ENCODE measurements at regions not wholly inside any gene's neighbourhood (a gene's known extent, or its start where the extent isn't known, plus 50 kb on each side); places are given as distances from the start of the nearest gene placed in this dataset.

DNA sequence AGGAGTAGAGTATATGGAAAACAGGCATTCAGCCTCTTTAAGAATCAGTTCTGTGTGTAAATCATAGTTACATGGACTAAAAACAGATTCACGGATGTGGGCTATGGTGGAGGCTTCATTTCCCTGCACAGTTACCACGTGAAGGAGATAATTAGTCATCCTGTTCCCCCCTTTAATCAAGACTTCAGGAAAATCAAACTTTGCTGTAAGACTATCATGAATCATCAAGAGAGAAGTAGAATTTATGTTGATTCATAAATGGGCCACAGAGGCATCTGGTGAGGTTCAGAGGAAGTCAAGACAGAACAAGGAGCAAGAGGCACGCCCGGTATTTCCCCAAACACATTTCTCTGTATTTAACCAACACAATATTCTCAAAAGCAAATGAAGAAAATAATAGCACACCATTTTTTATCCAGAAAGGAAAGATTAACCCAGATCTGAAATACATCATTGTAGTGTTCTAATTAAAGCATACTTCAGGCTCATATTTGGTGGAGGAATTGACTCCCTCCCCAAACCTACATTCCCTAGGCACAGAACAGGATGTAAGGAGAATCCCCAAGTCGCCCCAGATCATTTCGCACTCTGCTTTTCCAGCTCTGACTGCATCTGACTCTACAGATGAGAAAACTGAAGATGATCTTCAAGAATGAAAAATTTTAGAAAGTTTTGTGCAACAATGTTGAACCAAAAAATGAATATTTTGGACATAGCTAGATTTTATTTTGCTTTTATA lies 175.8 kb upstream of the GAS1 start:
- no peak for DNase-seq

DNA sequence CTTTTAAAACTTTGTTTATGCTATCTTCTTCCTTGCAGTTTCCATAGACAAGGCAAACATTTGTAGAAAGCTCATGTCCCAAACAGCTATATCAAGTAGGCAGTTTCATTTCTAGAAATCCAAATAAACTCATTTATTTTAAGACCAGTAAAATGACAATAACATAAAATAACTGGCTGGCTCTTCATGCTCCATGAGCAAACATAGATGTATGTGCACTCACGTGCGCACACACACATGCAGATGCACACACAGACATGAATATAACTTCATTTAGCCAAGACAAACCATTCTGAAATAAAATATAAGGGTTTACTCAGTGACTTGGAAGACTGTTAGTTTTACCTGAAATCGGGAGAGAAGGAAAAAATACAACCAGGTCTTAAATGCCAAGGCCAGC lies 176.5 kb upstream of the GAS1 start:
- no peak for DNase-seq

DNA sequence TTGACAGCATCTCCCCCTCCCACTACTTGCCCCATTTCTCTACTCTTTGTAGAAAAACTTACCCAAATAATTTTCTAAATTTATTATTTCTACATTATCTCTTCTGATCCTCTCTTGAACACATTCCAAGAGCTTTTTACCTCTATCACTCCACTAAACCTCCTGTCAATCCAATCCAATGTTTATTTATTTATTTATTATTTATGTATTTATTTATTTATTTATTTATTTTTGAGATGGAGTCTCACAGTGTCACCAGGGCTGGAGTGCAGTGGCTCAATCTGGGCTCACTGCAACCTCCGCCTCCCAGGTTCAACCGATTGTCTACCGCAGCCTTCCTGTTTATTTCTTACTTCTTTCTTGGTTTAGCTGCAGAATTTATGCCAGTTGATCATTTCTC lies 178.5 kb upstream of the GAS1 start:
- no peak for DNase-seq

DNA sequence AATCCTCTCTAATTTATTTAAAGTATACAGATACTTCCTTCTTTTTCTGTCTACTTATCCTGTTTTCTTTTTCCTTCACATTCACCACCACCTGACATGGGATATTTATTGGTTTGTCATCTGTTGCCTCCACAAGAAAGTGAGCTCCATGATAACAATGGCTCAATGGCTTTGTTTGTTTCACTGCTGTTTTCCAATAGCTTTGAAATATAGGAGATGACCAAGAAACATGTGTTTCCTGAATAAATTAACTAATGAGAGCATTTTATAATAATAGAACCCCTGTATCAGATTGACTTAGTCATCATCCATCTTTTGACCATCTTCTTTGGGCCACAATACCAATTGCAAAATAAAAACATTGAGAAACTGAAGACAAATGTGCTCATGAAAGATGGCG lies 180.2 kb upstream of the GAS1 start:
- no peak for DNase-seq

DNA sequence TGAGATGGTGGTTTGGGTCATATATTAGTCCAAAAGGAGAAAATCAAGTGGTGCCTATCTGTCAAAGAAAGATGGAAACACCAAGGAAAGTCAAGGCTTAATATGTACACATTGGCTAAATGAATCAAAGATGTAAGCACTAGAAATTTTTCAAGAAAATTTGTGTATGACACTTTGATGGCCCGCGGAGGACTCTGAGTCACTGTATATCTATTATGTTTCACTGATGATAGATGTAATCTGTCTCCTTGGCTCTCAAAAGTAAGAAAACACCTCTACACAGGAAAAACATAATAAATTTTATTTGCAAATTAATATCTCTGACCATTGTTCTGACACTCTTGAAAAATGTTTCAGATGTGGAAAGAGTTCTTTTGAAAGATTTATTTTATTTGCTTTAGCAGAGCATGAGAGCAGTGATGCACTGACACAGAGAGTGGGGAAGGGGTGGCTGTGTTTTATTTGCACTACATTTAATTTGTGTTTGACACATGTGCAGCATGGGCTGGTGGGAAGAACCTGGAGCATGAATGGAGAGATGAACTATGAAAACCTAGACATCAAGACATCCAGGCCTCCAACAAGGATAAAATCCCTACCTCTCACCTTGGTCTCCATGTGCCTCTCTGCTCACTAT lies 180.8 kb upstream of the GAS1 start:
- DNase-seq = no peak

DNA sequence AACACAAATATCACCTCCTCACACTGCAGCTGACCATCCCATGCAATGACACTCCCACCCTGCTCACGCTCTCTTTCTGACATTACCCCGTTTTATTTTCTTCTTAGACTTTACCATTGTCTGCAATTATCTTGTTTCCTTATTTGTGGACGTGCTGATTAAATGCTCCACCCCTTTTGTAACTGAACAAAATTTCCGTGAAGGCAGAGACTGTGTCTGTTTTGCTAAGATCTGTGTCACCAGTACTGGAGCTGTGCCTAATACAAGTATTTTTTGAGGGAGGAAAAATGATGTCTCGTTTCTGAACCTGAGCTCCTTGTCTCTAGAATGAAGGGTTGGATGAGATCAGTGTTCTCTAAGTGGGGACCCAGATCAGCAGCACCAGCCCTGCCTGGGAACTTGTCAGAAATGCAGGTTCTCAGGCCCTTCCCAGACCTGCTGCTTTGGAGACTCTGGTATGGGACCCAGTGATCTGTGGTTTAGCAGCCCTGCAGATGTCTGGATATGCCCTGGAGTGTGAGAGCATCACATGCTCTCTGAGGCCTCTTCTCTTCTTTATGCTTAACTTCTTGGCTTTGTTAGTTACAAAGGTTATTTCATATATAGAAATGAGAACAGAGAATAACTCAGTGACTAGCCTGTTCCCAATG lies 181.7 kb upstream of the GAS1 start:
- DNase-seq = no peak

DNA sequence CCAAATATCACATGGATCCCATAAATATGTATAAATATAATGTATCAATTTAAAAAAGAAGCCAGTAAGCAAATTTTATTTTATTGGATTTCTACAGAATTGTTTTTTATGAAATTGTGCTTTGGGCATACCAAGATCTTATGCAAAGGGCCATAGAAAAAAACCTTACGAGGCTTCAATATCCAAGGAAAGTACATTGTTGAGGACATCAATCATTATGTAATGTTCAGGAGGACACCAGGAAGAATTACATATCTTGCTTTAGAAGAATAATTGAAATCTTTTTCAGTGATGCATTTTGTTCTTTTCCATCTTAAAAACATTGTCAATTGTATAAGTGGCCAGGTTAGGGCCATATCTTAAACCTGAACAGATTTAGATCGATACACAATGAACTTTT lies 187.8 kb upstream of the GAS1 start:
- DNase-seq = no peak

DNA sequence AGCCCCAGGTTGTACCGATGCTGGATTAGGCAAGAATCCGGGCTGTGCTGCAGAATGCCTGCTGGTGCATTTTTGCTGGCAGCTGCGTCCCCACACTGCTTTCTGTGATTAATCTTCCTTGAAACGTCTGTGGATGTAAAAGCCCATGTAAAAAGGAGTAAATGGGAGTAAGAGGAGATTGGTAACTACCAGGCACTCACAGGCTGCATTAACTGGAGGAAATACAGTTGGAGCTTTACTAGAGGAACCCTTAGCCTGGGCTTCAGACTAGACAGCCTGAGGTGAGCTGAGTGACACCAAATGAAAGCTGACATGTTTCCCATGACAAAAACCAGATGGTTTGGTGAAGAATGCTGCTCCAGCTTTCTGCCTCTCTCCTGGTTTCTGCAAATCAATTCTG lies 190.4 kb upstream of the GAS1 start:
- DNase-seq = no peak

DNA sequence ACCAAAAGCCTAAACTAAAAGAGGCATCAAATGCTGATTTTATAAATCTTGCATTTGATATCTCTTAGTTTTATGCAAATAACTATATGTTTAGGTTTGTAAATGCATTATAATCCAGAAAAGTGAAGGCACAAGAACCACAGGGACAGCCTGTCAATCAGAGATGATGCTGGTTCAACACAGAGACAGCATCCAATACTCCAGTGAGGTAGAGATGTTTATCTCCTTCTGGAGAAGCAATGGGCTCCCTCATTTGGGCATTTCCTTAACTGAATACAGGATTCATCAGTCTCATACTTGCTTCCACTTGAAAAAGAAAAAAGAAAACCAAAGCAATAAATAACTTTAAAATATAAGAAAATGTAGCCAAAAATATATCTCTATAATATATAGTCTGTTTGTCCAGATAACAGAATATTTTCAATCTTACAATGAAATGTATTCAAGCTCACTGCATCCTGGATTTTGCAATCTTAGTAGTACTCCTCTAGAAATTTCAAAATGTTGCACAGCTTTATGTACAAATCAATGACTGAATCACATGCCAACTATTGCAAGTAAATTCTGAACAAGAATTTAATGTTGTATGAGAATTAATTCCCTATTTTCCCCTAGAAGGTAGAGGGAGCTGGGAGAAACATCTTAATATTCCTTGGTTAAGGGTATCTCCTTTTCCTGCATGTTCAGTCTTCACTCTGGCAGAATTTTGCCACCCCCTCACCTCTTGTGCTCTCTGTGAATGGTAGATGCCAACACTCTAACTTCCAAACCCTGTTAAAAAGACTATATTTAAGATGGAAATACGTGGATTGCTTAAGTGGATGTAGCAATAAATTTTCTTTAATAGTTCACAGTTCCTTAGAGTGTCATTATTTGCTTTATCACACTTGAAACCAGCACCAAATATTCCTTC lies 191.1 kb upstream of the GAS1 start:
- no peak for DNase-seq

DNA sequence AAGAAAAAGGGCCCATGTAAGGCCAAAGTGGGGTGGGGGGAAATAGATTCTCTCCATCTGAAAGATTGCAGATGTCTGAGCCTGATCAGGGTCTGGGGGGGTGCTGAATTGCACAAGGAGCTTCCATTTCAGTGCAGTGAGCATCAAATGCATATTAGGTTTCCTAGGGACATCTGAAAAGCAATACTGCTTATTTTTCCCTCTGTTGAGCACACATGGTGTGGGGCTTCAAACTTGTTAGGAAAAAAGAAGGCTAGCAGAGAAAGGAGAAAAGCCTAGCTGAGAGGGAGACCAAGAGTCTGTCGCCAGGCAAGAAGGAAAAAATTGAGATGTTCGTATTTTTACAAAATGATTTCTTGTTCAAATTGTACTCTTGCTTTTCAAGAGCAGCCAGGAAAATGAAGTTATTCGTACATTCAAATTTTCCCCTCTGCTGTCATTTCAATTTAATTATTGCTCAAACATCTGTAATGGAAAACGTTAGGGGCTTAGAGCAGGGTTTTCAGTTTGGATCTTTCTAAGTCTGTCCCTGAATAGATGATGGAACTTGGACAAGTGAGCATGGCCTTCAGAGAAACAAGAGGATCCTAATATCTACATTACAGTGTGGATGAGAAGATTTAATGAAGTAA lies 191.9 kb upstream of the GAS1 start:
- no peak for DNase-seq

DNA sequence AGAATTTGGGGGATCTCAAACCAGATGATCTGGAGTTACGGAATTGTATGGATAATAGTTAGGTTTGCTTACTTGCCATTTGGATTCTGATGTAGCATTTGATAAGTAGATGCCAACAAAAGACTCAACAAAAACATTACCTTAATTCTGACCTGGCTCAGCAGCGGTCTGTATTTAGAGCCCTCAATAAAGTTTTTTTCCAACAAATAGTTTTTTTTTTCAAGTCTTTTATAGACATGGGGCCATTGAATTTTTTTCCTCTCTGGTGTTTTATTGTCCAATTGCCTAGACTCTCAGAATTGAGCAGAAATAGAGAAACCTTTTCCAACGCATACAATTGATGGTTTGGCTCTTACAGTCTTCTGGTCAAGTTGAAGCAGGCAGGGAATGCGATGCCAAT lies 192.8 kb upstream of the GAS1 start:
- DNase-seq = no peak

DNA sequence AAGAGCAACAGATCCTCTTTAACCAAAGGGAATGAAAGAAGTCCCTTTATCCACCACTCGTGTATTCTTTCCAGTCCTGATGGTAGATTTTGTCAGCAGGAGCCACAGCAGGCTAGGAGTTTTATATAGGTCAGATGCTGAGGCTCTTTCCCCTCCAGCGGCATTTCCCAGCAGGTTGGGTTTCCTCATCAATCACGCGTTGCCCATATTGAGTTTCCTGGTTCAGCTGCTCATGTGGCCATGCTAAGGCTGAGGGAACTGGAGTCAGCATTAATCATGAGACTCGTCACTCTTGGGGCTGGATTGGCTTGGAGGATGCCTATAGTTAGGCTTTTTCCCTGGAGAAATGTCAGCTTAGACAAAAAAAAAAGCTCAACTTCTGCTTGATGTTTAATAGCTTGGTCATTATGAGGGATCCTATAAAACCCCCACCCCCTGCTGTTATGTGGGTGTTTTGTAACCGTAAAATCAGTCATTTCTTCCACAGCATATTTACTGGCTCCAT lies 193.4 kb upstream of the GAS1 start:
- no peak for DNase-seq

DNA sequence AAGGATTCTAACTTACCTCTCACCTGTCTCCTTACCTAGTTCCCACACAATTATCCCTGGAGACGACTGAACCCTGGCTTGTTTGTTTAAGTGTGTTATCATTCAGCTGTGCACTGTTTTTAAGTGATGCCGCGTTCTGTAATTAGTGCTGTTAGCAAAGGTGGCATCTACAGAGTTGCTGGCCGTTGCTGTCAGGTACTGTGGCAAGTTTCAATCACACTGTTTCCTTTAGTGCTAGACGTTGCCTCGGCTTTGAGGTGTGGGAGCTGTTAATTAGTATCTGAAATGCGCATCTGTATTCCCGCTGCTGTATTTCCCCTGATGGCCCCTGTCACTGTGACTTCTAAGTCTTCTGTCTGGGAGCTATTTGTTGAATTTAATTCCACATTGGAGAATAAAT lies 193.8 kb upstream of the GAS1 start:
- no peak for DNase-seq

DNA sequence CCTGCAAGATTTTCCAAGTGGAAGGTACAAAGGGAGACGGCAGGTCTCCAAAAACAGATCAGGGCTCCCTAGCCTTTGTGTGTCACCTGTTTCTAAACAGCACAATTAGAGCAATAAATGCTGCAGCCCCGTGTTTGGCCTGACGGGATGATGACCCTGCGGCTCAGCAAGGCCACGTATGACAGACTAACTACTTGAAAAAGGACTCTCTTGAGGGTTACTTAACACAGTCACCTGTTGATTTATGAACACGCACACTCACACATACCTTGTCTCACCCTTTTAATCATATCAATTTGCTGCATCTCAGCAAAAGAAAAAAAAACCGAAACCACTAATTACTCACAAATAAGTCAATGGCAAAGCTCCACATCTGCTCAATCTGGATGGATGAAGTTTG lies 199.6 kb upstream of the GAS1 start:
- DNase-seq = no peak

DNA sequence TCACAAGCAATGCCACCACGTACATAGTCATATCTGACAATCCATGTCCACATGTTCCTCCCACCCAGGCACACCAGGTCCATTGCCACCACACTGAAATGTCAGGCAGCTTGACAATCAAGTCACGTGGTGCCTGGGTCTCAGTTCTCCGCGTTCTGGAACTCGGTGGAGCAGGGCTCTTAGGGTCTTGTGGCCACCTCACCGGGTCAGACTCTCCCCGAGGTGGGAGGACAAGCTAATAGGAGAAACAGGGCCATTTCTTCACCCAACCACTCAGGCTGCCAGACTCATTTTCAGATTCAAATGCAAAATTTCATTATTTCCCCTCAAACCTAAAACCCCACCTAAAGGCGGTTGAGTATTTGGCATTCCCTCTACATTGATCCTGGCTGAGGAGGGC lies 200.5 kb upstream of the GAS1 start:
- no peak for DNase-seq

DNA sequence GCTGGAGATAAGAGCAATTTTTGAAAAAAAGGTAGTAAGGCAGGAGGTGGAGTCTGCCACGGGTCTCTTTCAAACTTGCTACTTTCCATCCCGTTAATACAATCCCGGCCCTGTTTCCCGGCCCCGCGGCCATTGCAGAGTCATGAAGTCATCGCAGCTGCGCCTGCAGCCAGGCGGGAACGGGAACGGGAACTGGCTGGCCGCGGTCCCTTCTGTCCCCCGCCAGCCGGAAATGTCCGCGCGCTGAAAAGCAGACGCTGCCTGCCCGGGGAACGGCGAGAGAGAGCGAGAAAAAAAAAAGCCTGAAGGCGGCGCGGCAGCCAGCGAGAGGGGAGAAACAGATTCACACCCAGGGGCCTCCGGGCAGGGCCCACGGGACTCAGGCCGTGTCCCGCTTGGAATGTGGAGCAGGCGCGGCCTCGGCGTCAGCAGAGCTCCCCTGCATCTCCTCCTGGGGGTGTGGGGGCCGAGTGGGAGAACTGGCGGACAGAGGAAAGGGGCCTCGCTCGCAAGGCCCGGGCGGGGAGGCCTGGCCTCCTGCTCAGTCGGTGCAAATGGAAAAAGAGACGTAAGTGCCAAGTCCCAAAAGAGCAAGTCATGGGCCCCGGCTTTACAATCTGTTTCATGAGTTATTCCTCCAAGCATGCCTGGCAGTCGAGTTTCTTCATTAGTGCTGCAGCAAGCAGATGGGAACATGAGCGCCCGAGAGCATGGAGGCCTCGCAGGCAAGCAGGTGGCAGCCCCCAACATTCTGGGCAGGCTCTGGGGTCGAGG lies 201.2 kb upstream of the GAS1 start:
- DNase-seq = no peak

DNA sequence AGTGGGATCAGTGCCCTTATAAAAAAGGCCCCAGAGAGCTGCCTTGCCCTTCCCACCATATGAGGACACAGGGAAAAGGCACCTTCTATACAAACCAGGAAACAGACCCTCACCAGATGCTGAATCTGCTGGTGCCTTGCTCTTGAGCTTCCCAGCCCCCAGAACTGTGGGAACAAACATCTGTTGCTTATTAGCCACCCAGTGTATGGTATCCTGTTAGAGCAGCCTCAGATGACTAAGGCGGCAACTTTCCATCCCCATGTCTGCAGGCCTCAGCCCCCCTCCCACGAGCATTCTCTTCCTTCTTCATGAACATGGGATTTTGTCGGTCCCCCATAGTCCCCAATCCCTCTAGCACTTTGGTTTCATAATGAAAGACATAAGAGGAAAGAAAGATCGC lies 202.5 kb upstream of the GAS1 start:
- DNase-seq = no peak

DNA sequence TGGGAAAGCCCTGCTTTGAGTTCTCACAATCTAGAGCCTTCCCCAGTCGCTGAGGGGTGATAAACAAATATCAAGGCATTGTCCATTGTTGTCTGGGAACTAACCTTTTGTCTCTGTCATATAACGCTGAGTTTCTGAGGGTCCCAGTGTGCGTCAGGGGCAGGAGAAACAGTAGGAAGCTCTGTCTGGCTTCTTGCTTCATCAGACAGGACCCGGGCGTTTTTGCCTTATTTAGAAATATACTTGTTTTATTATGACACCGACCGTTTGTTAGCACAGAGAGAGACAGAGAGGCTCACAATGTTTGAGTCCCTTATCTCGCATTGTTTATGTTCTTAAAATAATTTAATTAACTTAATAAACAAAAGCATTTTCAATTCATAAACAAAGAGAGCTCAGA lies 204.9 kb upstream of the GAS1 start:
- no peak for DNase-seq

DNA sequence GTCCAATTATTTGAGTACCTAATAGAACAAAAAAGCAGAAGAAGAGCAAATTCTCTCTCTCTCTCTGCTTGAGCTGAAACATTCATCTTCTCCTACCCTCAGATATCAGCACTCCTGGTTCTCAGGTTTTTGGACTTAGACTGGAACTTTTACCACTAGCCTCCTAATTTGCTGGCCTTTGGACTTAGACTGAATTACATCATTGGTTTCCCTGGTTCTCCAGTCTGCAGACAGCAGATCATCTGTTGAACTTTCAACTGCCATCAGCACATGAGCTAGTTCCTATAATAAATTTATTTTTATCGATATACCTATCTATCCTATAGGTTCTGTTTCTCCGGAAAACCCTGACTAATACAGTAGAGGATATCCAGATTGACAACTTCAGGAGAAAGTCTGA lies 208.9 kb upstream of the GAS1 start:
- no peak for DNase-seq

DNA sequence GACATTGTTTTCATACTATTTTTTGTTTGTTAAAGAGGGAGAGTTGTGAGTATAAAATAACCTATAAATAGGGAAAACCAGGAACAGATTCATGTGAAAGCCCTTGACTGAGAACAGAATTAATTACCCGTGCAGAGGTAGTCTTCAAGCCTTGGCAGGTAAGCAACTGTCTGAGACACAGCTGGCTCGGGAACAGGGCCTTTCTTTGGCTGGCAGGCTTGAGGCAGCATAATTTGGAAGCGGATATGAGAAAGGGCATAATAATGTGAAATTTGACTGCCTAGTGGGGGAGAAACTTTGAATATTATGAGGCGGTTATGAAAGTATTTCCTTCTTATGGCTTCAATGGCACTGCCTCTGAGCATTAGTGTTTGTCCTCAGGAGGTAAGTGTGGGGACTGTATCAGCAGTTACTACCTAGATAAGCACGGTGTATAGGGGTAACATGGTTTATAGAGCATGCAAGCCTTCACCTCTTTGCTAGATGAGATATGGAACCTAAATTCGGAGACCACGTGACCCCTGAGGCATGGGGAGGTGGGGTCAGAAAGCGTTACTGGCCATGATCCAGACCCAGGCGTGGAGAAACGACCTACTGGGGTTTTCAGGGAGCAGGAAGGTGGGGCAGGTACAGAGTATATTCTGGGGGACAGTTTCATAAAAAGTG lies 210.2 kb upstream of the GAS1 start:
- DNase-seq = no peak

DNA sequence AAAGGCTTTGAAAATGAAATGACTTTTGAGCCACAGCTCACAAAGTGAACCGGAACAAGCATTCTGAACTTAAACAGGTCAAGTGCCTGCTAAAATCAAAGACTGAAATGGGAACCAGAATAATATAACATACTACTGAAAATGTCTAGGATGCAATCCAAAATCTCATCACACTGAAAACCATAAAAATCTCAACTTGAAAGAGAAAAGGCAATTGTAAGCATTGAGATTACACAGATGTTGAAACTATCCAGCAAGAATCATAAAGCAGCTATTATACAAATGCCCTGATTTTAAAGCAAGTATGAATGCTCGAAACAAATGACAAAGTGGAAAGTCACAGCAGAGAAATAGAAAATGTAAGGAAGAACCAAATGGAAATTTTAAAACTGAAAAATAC lies 211.5 kb upstream of the GAS1 start:
- DNase-seq = no peak
